Hematopoietic multipotent progenitor cell treated with erythropoietin and hydrocortisone succinate and interleukin-3 and kit ligand, for 8 days (in vitro differentiated cells): ENCODE measurements at regions not wholly inside any gene's neighbourhood (a gene's known extent, or its start where the extent isn't known, plus 50 kb on each side); places are given as distances from the start of the nearest gene placed in this dataset.

Source experiments
- DNase-seq: peaks from one replicate; pipeline ENCODE4 v3.0.0-alpha.2; 2015

GRCh38 chr5:138664276-138664943 is 88.8 kb upstream of the CTNNA1 start:
- no peak for DNase-seq

GRCh38 chr5:138663561-138663960 is 88.4 kb upstream of the HSPA9 start:
- no peak for DNase-seq

- peak; percentile 24 for DNase-seq
Observed at GRCh38 chr5:138663009-138663408, 87.8 kb upstream of the HSPA9 start.

- peak; percentile 10 for DNase-seq
Observed at GRCh38 chr5:138662599-138662998, 87.4 kb upstream of the HSPA9 start.

- no peak for DNase-seq
Observed at GRCh38 chr5:138661991-138662434, 86.8 kb upstream of the HSPA9 start.

GRCh38 chr5:138661291-138661960 is 86.2 kb upstream of the HSPA9 start:
- no peak for DNase-seq

GRCh38 chr5:138660051-138660572 is 84.9 kb upstream of the HSPA9 start:
- no peak for DNase-seq

GRCh38 chr5:138659561-138659960 is 84.4 kb upstream of the HSPA9 start:
- no peak for DNase-seq

GRCh38 chr5:138659121-138659520 is 83.9 kb upstream of the HSPA9 start:
- no peak for DNase-seq

- DNase-seq, result no peak
Observed at GRCh38 chr5:138658676-138659075, 83.5 kb upstream of the HSPA9 start.

- no peak for DNase-seq
Observed at GRCh38 chr5:138657360-138657759, 82.2 kb upstream of the HSPA9 start.

- no peak for DNase-seq
Observed at GRCh38 chr5:138656916-138657315, 81.7 kb upstream of the HSPA9 start.

GRCh38 chr5:138655530-138656190 is 80.5 kb upstream of the HSPA9 start:
- no peak for DNase-seq

GRCh38 chr5:138654281-138654867 is 79.2 kb upstream of the HSPA9 start:
- no peak for DNase-seq

- DNase-seq, result peak; percentile 50
Observed at GRCh38 chr5:138653502-138653901, 78.3 kb upstream of the HSPA9 start.

- DNase-seq, result no peak
Observed at GRCh38 chr5:138651767-138652117, 76.5 kb upstream of the HSPA9 start.

GRCh38 chr5:138651058-138651766 is 76.0 kb upstream of the HSPA9 start:
- DNase-seq, result no peak

- DNase-seq, result no peak
Observed at GRCh38 chr5:138650196-138650595, 75.0 kb upstream of the HSPA9 start.

- DNase-seq, result no peak
Observed at GRCh38 chr5:138649775-138650174, 74.6 kb upstream of the HSPA9 start.

GRCh38 chr5:138649316-138649720 is 74.1 kb upstream of the HSPA9 start:
- DNase-seq, result no peak

GRCh38 chr5:138648841-138649240 is 73.6 kb upstream of the HSPA9 start:
- no peak for DNase-seq

- DNase-seq, result no peak
Observed at GRCh38 chr5:138647794-138648410, 72.7 kb upstream of the HSPA9 start.
